Erythroblast (primary cell): ENCODE measurements at regions not wholly inside any gene's neighbourhood (a gene's known extent, or its start where the extent isn't known, plus 50 kb on each side); places are given as distances from the start of the nearest gene placed in this dataset.

Experiments used
- GATA1 ChIP-seq: IDR thresholded peaks from 2 replicates; pipeline ENCODE4 v1.6.1; 2011; ENCODE audit warnings: low read depth, mild to moderate bottlenecking, control low read depth, low read length, moderate library complexity
- POLR2A ChIP-seq: IDR thresholded peaks from 2 replicates; pipeline ENCODE4 v1.6.1; 2011; ENCODE audit warnings: mild to moderate bottlenecking, low read length

DNA sequence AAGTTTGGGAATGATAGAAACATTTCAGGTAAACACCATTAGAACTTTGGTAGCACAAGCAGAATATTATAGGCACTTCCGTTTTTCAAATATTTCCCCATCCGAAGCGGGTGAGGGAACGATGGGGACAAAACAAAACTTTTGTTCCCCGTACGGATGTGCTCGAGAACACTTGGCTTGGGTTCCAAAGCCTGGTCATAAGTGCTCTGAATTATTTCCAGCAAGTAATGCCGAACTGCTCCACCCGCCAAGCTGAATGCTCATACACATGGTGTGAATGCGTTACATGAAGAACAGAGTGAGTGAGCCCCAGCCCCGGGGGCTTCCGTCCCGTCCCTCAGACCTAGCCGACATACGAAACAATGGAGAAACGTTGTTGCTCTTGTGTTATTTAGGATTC, 438.2 kb upstream of the ARRDC4 start:
- no peak for TF ChIP-seq POLR2A
- TF ChIP-seq GATA1 = no peak
